Common myeloid progenitor, CD34-positive (primary cell): ENCODE measurements at regions not wholly inside any gene's neighbourhood (a gene's known extent, or its start where the extent isn't known, plus 50 kb on each side); places are given as distances from the start of the nearest gene placed in this dataset.

Experiments used
- CTCF ChIA-PET: fragments of 350-600 bp; sonication (Branson Sonifier 250); formaldehyde crosslinking; loops from one replicate; lab custom pipeline; 2021; ENCODE audit warnings: antibody characterized with exemption; lab: Charles Lee
- POLR2A ChIA-PET: fragments of 350-600 bp; sonication (Branson Sonifier 250); formaldehyde crosslinking; loops from one replicate; lab custom pipeline; 2021; ENCODE audit warnings: antibody characterized with exemption; lab: Charles Lee
- DNase-seq, 3 donors: peaks; one replicate each; pipeline versions ENCODE4 v3.0.0 to v3.0.0-alpha.2; 2013
- H3K27ac ChIP-seq, 2 experiments: 1 replicate in 1 of 2; 2 replicates in 1 of 2; pipeline ENCODE4 v1.7.0; 2013; ENCODE audit warnings: inconsistent platforms in 2 of 2, low read length in 2 of 2, mild to moderate bottlenecking in 2 of 2, low read depth in 1 of 2, moderate library complexity in 1 of 2; ENCODE audit not compliant: severe bottlenecking in 2 of 2, insufficient read depth in 1 of 2, poor library complexity in 1 of 2
- H3K27me3 ChIP-seq, 5 experiments: replicated peaks in 2 of 5; 1 replicate in 3 of 5; 2 replicates in 2 of 5; pipeline versions ENCODE4 v1.6.1 to v1.7.0; 2013; ENCODE audit warnings: low read length in 4 of 5, mild to moderate bottlenecking in 2 of 5, moderate library complexity in 2 of 5, inconsistent platforms in 1 of 5; ENCODE audit not compliant: insufficient read depth in 5 of 5, control insufficient read depth in 4 of 5
- H3K36me3 ChIP-seq, 4 experiments: 1 replicate in 2 of 4; 2 replicates in 2 of 4; pipeline versions ENCODE4 v1.6.1 to v1.7.0; 2013; ENCODE audit warnings: low read length in 3 of 4, control low read depth in 1 of 4, mild to moderate bottlenecking in 1 of 4; ENCODE audit not compliant: control insufficient read depth in 4 of 4, insufficient read depth in 4 of 4
- H3K4me1 ChIP-seq, 4 experiments: 1 replicate in 3 of 4; 2 replicates in 1 of 4; pipeline versions ENCODE4 v1.6.1 to v1.7.1; 2013; ENCODE audit warnings: low read length in 3 of 4, mild to moderate bottlenecking in 3 of 4, control low read depth in 1 of 4, inconsistent platforms in 1 of 4, moderate library complexity in 1 of 4; ENCODE audit not compliant: control insufficient read depth in 4 of 4, insufficient read depth in 4 of 4; ENCODE audit errors: control extremely low read depth in 1 of 4
- H3K4me3 ChIP-seq, 7 experiments: 1 replicate in 4 of 7; 2 replicates in 3 of 7; pipeline versions ENCODE4 v1.5.1 to v1.7.0; 2013; ENCODE audit warnings: mild to moderate bottlenecking in 7 of 7, low read length in 6 of 7, moderate library complexity in 6 of 7, inconsistent platforms in 2 of 7, low read depth in 2 of 7, control low read depth in 1 of 7; ENCODE audit not compliant: insufficient read depth in 4 of 7, control insufficient read depth in 1 of 7; ENCODE audit errors: extremely low read depth in 1 of 7
- H3K9me3 ChIP-seq, 5 experiments: 1 replicate in 4 of 5; 2 replicates in 1 of 5; pipeline versions ENCODE4 v1.6.1 to v1.7.1; 2013; ENCODE audit warnings: low read length in 4 of 5, mild to moderate bottlenecking in 2 of 5, inconsistent platforms in 1 of 5, low read depth in 1 of 5, moderate library complexity in 1 of 5; ENCODE audit not compliant: control insufficient read depth in 4 of 5, insufficient read depth in 2 of 5; ENCODE audit errors: control extremely low read depth in 1 of 5
- WGBS: methylation state at CpG from one replicate; pipeline ENCODE4 v1.1.5; 2013; ENCODE audit not compliant: insufficient coverage; 5-methylcytosine and 5-hydroxymethylcytosine counted together

GRCh38 chr4:186015212-186015817 is 53.6 kb upstream of the TLR3 start:
- Histone ChIP-seq H3K27me3 (peaks cover 0 to 4% (median 0%) of the 10 kb centered on the region in 5 experiments), H3K4me1 (no peaks in the 10 kb centered on the region), H3K9me3 (no peaks in the 10 kb centered on the region), H3K4me3 (no peak overlapping the region), H3K36me3 (no peaks in the 10 kb centered on the region), H3K27ac (no peak overlapping the region)
- DNase-seq, result no peak
- CTCF ChIA-PET, result interaction anchor here (0.6 kb wide), 1 partner anchor 11 kb away, joined by 3 read pairs; no protein-coding TSS in a partner anchor
- POLR2A ChIA-PET, result no interaction called here
- WGBS, result 95% methylated on average over 10 of the region's 12 CpGs

- 98% methylated on average over 4 of the region's 4 CpGs for WGBS
- Histone ChIP-seq H3K9me3 (no peaks in the 10 kb centered on the region), H3K4me1 (no peaks in the 10 kb centered on the region), H3K27ac (no peak overlapping the region), H3K36me3 (no peaks in the 10 kb centered on the region), H3K4me3 (no peak overlapping the region), H3K27me3 (peaks cover 0 to 5% (median 3%) of the 10 kb centered on the region in 5 experiments)
- ChIA-PET CTCF (no interaction called here), POLR2A (no interaction called here)
- no peak for DNase-seq
These were observed 52.2 kb upstream of the TLR3 start for GRCh38 chr4:186016796-186017195.

GRCh38 chr4:186017801-186018200 is 51.2 kb upstream of the TLR3 start:
- Histone ChIP-seq H3K36me3 (no peaks in the 10 kb centered on the region), H3K27ac (no peak overlapping the region), H3K9me3 (no peaks in the 10 kb centered on the region), H3K4me1 (no peaks in the 10 kb centered on the region), H3K27me3 (peaks cover 0 to 5% (median 0%) of the 10 kb centered on the region in 5 experiments), H3K4me3 (no peak overlapping the region)
- 100% methylated on average over 5 of the region's 6 CpGs for WGBS
- POLR2A ChIA-PET, result no interaction called here
- DNase-seq, result no peak
- CTCF ChIA-PET, result interaction anchor here (5.8 kb wide), 1 partner anchor 377 kb away, joined by 63 read pairs; no protein-coding TSS in a partner anchor

- 100% methylated on average over 2 of the region's 3 CpGs for WGBS
- no peaks in the 10 kb centered on the region for H3K9me3 ChIP-seq
- no peak for DNase-seq
- H3K36me3 ChIP-seq, result no peaks in the 10 kb centered on the region
- CTCF ChIA-PET, result interaction anchor here (5.8 kb wide), 1 partner anchor 378 kb away, joined by 63 read pairs; no protein-coding TSS in a partner anchor
- no peaks in the 10 kb centered on the region for H3K4me1 ChIP-seq
- no peak overlapping the region for H3K27ac ChIP-seq
- H3K4me3 ChIP-seq, result no peak overlapping the region
- POLR2A ChIA-PET, result no interaction called here
- H3K27me3 ChIP-seq, result peaks cover 0 to 5% (median 0%) of the 10 kb centered on the region in 5 experiments
These were observed 50.7 kb upstream of the TLR3 start for GRCh38 chr4:186018261-186018660.

- peaks cover 0 to 5% (median 0%) of the 10 kb centered on the region in 5 experiments for H3K27me3 ChIP-seq
- DNase-seq, result no peak
- H3K36me3 ChIP-seq, result no peaks in the 10 kb centered on the region
- WGBS, result 91% methylated on average over 2 of the region's 2 CpGs
- no peaks in the 10 kb centered on the region for H3K4me1 ChIP-seq
- no peak overlapping the region for H3K27ac ChIP-seq
- ChIA-PET CTCF (interaction anchor here (0.7 to 5.8 kb wide), 2 partner anchors 9 to 378 kb away, joined by 3 to 63 read pairs; no protein-coding TSS in a partner anchor), POLR2A (no interaction called here)
- no peaks in the 10 kb centered on the region for H3K9me3 ChIP-seq
- H3K4me3 ChIP-seq, result no peak overlapping the region
These were observed 50.2 kb upstream of the TLR3 start for GRCh38 chr4:186018784-186019183.
